HG03095 (cell line): ENCODE measurements at regions not wholly inside any gene's neighbourhood (a gene's known extent, or its start where the extent isn't known, plus 50 kb on each side); places are given as distances from the start of the nearest gene placed in this dataset.
"Not testable (repeated sequence)": the region's sequence is repeated elsewhere in the genome, so short reads cannot be mapped to it uniquely, and the experiment has no call there.

Source experiments
- ATAC-seq: cut with Tn5 transposase; IDR thresholded peaks from one replicate; pipeline ENCODE4 v1.9.1; 2021; ENCODE audit warnings: moderate library complexity; ENCODE audit not compliant: unreplicated experiment

DNA sequence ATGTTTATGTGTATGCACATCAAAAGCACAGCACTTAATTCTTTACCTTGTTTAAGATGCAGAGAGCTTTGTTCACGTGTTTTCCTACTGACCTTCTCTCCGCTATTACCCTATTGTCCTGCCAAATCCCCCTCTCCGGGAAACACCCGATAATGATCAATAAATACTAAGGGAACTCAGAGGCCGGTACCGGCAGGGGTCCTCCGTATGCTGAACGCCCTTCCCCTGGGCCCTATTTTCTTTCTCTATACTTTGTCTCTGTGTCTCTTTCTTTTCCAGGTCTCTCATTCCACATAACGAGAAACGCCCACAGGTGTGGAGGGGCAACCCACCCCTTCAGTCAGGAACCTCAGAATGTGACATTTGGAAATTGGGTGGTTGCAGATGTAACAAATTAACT, 160.1 kb downstream of the ADRA2C start:
- not testable (repeated sequence) for ATAC-seq

DNA sequence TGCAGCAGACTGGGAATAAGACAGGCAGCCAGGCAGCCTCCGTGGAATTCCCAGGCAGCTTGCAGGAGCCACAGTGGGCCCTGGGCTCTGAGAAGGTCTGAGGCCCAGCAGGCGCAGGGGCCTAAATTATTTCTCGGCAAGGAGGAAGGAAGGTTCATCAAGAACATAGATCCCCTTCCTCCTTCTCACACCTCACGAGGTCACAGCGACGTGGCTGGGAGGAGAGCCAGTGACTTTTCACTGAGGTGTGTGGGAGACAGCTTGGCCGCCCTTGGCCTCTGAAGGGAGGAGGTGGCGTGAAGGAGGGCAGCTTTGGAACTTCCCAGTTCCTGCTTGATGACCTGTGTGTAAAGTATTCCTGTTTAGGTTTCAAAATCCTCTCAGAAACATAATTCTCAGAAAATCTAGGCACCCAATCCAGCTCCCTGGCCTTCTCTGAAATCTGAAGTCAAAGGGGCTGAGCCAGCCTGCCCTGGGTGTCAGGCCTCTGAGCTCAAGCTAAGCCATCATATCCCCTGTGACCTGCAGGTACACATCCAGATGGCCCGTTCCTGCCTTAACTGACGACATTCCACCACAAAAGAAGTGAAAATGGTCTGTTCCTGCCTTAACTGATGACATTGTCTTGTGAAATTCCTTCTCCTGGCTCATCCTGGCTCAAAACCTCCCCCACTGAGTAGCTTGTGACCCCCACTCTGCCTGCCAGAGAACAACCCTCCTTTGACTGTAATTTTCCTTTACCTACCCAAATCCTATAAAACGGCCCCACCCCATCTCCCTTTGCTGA, 161.0 kb downstream of the ADRA2C start:
- not testable (repeated sequence) for ATAC-seq

GRCh38 chr4:3929431-3929830, 163.2 kb downstream of the ADRA2C start:
- ATAC-seq: not testable (repeated sequence)

- ATAC-seq: not testable (repeated sequence)
These were observed 166.5 kb downstream of the ADRA2C start for GRCh38 chr4:3932734-3933133.

DNA sequence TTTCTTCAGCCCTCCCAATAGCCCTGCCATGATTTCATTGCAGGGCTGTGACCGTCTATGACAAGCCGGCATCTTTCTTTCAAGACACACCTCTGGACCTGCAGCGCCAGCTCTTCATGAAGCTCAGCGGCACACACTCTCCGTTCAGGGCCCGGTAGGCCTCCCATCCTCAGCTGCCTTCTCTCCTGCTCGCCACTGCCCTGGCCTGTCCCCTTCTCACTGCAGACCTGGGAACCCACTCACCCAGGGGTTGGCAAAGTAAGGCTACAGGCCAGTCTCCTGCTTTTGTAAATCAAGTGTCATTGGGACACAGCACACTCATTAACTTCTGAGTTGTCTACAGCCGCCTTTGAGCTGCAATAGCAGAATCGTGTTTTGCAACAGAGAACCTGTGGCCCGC, 169.2 kb downstream of the ADRA2C start:
- ATAC-seq: not testable (repeated sequence)

DNA sequence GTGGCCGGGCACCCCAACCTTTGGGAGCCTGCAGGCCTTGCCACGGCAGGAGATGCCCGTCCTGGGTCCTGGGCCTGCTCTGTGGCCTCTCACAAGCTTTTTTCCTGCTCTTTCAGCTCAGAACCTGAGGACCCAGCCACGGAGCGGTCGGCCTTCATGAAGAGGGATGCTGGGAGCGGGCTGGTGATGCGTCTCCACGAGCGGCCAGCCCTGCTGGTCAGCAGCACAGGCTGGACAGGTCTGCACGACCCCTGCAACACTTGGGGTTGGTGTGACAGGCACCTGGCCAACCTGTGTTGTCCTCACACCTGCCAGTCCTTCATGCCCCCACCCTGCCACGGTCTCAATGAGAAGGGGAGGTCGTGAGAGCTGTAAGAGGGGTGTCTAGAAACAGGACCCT, 170.0 kb downstream of the ADRA2C start:
- no peak for ATAC-seq

DNA sequence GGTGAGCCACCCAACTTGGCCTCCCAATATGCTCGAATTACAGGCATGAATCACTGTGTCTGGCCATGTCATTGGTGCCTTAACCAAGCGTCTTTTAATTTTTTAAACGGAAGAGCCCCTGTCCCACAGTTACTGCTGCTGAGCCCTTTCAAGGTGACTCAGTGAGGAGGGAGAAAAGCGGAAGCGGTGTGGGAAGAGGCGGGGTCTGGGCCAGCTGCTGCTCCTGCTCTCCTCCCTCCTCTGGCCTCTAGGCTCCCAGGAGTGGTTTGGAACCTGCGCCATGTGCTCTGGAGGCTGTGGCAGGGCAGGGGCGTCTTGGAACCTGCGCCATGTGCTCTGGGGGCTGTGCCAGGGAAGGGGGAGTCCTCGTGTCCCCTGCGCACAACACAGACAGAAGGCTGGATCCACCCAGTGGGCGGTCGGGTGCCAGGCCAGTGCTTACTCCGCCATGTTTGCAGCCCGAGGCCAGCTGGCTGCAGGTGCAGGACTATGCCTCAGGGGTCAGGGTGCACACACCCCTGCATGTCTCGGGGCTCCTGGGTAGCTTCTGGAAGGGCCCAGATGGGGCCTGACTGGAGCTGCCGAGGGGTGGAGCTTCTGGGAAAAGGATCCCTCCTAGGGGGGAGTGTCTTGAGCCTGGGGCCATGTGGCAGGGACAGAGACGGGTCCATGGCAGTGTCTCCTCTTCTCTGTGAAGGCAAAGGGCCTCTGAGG, 171.8 kb downstream of the ADRA2C start:
- not testable (repeated sequence) for ATAC-seq

DNA sequence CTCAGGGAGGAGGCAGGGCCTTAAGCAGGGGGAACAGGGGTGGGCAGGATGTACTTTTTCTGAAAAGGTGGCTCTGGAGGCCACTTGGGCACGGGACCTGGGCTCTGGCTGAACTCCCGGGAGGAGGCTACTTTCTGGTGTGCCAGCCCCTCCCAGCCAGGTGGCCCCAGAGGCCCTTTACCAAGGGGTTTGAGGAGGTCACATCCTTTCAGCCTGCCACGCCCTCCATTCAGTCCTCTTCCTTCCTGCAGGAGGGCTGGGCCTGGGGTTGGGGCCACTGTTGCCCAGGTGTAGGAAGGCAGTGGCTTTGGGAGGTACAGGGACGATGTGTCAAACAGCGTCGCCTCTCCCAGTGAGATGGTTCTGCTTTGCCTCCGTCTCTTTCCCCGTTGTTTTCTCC, 172.5 kb downstream of the ADRA2C start:
- not testable (repeated sequence) for ATAC-seq

GRCh38 chr4:3939954-3940591, 173.9 kb downstream of the ADRA2C start:
- not testable (repeated sequence) for ATAC-seq

- not testable (repeated sequence) for ATAC-seq
These were observed 175.7 kb downstream of the ADRA2C start for GRCh38 chr4:3941735-3942522.

DNA sequence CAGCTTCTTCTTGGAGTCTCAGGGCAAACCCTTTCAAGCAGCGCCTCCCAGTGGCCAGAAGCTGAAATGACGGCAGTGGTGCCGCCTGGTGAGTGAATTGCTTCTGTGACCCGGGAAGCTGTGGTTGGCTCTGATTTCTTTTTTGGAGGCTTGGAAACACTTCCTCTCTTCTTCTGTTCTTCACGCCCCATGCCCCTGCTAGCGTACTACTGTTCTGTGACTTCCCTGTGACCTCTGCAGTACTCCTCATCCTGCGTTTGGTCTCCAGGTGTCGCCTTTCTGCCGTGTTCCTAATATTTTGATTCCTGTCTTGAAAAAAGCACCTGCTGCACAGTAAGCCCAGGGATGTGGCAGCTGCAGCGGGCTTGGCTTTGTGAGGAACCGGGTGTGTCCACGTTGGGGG, 176.4 kb downstream of the ADRA2C start:
- ATAC-seq: not testable (repeated sequence)

GRCh38 chr4:3943051-3943450, 176.9 kb downstream of the ADRA2C start:
- not testable (repeated sequence) for ATAC-seq

DNA sequence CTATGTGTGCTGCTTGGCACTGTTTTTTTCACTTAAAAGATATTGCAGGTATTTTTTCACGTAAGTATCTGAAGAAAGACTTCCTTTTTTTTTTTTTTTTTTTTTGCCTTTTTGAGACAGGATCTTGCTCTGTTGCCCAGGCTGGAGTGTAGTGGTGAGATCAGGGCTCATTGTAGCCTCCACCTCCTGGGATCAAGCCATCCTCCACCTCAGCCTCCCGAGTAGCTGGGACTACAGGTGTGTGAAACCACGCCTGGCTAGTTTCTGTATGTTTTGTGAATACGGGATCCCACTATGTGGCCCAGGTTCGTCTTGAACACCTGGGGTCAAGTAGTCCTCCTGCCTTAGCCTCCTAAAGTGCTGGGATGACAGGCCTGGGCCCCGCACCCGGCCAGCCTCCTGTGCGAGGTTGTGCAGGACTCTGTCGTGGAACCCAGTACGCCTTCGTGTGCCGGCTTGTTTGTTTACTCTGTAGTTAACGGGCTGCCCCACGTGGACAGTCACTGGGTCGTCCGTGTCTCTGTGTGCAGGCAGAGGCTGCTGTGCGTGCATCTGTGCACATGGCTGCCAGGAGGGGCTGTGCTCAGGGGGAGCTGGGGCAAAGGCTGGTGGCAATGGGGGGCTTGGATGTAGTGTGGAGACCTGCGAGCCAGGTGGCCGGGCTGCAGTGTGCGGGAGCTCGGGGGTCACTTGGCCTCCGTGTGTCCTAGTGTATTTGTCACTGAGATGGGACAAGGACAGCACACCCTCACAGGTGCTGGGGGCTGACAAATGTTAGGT, 179.5 kb downstream of the ADRA2C start:
- no peak for ATAC-seq

- ATAC-seq: not testable (repeated sequence)
These were observed 180.4 kb downstream of the ADRA2C start for GRCh38 chr4:3946553-3946952.

GRCh38 chr4:3947761-3948160, 181.6 kb downstream of the ADRA2C start:
- ATAC-seq: not testable (repeated sequence)

GRCh38 chr4:3948210-3948609, 182.0 kb downstream of the ADRA2C start:
- not testable (repeated sequence) for ATAC-seq

DNA sequence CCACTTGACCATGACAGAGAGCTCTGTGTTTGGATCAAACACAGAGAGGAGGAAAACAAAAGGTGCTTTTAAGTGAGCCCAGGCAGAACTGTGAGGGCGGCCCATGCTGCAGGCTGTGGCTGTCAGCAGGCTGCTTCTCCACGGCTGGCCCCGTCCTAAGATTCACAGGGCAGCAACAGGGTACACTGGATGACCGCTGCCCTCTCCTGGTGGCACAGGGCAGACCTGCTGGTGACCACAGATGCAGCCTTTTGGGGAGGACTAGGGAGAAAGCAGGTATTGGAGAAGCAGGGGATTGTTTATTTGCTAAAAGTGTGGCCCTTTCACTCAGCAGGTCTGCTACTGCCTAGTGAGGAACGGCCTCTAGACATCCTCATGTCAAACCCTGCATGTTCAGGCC, 183.7 kb downstream of the ADRA2C start:
- not testable (repeated sequence) for ATAC-seq

GRCh38 chr4:3952443-3953139, 186.4 kb downstream of the ADRA2C start:
- not testable (repeated sequence) for ATAC-seq

- ATAC-seq: not testable (repeated sequence)
These were observed 186.9 kb downstream of the ADRA2C start for GRCh38 chr4:3953140-3953489.
